Hepatocyte (in vitro differentiated cells): ENCODE measurements at regions not wholly inside any gene's neighbourhood (a gene's known extent, or its start where the extent isn't known, plus 50 kb on each side); places are given as distances from the start of the nearest gene placed in this dataset.
"Not testable (repeated sequence)": the region's sequence is repeated elsewhere in the genome, so short reads cannot be mapped to it uniquely, and the experiment has no call there.

ENCODE experiments used
- EZH2phosphoT487 ChIP-seq: fragments of 200-600 bp; sonication (generic); IDR thresholded peaks from one replicate; pipeline ENCODE4 v1.6.1; 2018; ENCODE audit warnings: antibody characterized with exemption, mild to moderate bottlenecking, low read depth, moderate library complexity; ENCODE audit not compliant: unreplicated experiment, severe bottlenecking
- TF ChIP-seq, protein P1 (sequence below): fragments of 200-600 bp; sonication (generic); IDR thresholded peaks from 2 replicates; pipeline ENCODE4 v1.5.1; 2016; ENCODE audit warnings: antibody characterized with exemption, mild to moderate bottlenecking; ENCODE audit not compliant: poor library complexity

DNA sequence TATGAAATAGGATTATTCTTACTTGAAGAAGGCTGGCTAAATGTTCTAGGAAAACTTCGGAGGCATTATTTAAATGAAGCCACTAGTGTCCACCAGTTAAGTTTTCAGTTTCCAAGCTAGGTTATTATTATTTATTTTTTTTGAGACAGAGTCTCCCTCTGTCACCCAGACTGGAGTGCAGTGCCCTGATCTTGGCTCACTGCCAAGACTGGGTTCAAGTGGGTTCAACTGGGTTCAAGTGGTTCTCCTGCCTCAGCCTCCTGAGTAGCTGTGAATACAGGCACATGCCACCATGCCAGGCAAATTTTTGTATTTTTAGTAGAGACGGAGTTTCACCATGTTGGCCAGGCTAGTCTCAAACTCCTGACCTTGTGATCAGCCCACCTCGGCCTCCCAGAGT is 2155.6 kb downstream of the NCAM2 start:
- TF ChIP-seq, protein P1, sequence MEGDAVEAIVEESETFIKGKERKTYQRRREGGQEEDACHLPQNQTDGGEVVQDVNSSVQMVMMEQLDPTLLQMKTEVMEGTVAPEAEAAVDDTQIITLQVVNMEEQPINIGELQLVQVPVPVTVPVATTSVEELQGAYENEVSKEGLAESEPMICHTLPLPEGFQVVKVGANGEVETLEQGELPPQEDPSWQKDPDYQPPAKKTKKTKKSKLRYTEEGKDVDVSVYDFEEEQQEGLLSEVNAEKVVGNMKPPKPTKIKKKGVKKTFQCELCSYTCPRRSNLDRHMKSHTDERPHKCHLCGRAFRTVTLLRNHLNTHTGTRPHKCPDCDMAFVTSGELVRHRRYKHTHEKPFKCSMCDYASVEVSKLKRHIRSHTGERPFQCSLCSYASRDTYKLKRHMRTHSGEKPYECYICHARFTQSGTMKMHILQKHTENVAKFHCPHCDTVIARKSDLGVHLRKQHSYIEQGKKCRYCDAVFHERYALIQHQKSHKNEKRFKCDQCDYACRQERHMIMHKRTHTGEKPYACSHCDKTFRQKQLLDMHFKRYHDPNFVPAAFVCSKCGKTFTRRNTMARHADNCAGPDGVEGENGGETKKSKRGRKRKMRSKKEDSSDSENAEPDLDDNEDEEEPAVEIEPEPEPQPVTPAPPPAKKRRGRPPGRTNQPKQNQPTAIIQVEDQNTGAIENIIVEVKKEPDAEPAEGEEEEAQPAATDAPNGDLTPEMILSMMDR, result not testable (repeated sequence)
- TF ChIP-seq EZH2phosphoT487, result not testable (repeated sequence)
